SK-N-SH (cell line): ENCODE measurements at regions not wholly inside any gene's neighbourhood (a gene's known extent, or its start where the extent isn't known, plus 50 kb on each side); places are given as distances from the start of the nearest gene placed in this dataset.

ENCODE experiments used
- EP300 ChIP-seq, 2 experiments: IDR thresholded peaks; 2 replicates each; pipeline versions ENCODE4 v1.4.0 to v1.6.1; 2012; ENCODE audit warnings: borderline replicate concordance in 1 of 2, low read depth in 1 of 2, low read length in 1 of 2
- JUND ChIP-seq: IDR thresholded peaks from 2 replicates; pipeline ENCODE4 v1.4.0; 2012
- MXI1 ChIP-seq: IDR thresholded peaks from 2 replicates; pipeline ENCODE4 v1.6.1; 2012; ENCODE audit warnings: mild to moderate bottlenecking, low read depth, low read length, improper control_type of control experiment
- NFIC ChIP-seq: IDR thresholded peaks from 2 replicates; pipeline ENCODE4 v1.4.0; 2012; ENCODE audit warnings: borderline replicate concordance
- POLR2AphosphoS5 ChIP-seq: IDR thresholded peaks from 2 replicates; pipeline ENCODE4 v1.6.1; 2012; ENCODE audit warnings: low read depth, low read length
- RAD21 ChIP-seq: IDR thresholded peaks from 2 replicates; pipeline ENCODE4 v1.6.1; 2012; ENCODE audit warnings: mild to moderate bottlenecking, low read length
- RCOR1 ChIP-seq: fragments of 150-350 bp; IDR thresholded peaks from 2 replicates; pipeline ENCODE4 v1.6.1; 2017; ENCODE audit warnings: antibody characterized with exemption, low read length
- RXRA ChIP-seq: IDR thresholded peaks from 2 replicates; pipeline ENCODE4 v1.4.0; 2012; ENCODE audit warnings: low read depth, mild to moderate bottlenecking, borderline replicate concordance
- YY1 ChIP-seq: IDR thresholded peaks from 2 replicates; pipeline ENCODE4 v1.4.0; 2012; ENCODE audit warnings: low read depth, mild to moderate bottlenecking
- TF ChIP-seq, protein P1 (sequence below): fragments of 200-600 bp; sonication (generic); IDR thresholded peaks from 2 replicates; pipeline ENCODE4 v1.6.1; 2017; ENCODE audit warnings: antibody characterized with exemption, mild to moderate bottlenecking, moderate library complexity
- TF ChIP-seq, protein P2 (sequence below): IDR thresholded peaks from 2 replicates; pipeline ENCODE4 v1.4.0; 2012; ENCODE audit warnings: low read depth
- TF ChIP-seq, protein P3 (sequence below): fragments of 150-350 bp; IDR thresholded peaks from 2 replicates; pipeline ENCODE4 v1.6.1; 2017; ENCODE audit warnings: antibody characterized with exemption, low read length, low read depth, borderline replicate concordance

- TF ChIP-seq RAD21 (no peak), POLR2AphosphoS5 (no peak), RXRA (no peak), MXI1 (no peak), RCOR1 (no peak), EP300 (IDR thresholded peaks at IDR 0.05; ENCODE audit: borderline replicate concordance in 1 of 2, low read depth in 1 of 2, low read length in 1 of 2) (no peak), JUND (no peak), NFIC (no peak), YY1 (no peak)
- TF ChIP-seq, protein P1, sequence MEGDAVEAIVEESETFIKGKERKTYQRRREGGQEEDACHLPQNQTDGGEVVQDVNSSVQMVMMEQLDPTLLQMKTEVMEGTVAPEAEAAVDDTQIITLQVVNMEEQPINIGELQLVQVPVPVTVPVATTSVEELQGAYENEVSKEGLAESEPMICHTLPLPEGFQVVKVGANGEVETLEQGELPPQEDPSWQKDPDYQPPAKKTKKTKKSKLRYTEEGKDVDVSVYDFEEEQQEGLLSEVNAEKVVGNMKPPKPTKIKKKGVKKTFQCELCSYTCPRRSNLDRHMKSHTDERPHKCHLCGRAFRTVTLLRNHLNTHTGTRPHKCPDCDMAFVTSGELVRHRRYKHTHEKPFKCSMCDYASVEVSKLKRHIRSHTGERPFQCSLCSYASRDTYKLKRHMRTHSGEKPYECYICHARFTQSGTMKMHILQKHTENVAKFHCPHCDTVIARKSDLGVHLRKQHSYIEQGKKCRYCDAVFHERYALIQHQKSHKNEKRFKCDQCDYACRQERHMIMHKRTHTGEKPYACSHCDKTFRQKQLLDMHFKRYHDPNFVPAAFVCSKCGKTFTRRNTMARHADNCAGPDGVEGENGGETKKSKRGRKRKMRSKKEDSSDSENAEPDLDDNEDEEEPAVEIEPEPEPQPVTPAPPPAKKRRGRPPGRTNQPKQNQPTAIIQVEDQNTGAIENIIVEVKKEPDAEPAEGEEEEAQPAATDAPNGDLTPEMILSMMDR, result no peak
- TF ChIP-seq, protein P2, sequence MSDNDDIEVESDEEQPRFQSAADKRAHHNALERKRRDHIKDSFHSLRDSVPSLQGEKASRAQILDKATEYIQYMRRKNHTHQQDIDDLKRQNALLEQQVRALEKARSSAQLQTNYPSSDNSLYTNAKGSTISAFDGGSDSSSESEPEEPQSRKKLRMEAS, result no peak
- TF ChIP-seq, protein P3, sequence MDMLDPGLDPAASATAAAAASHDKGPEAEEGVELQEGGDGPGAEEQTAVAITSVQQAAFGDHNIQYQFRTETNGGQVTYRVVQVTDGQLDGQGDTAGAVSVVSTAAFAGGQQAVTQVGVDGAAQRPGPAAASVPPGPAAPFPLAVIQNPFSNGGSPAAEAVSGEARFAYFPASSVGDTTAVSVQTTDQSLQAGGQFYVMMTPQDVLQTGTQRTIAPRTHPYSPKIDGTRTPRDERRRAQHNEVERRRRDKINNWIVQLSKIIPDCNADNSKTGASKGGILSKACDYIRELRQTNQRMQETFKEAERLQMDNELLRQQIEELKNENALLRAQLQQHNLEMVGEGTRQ, result no peak
Observed at GRCh38 chr10:131553121-131553520, 241.6 kb upstream of the TCERG1L start.
